ENCODE measurements at regions not wholly inside any gene's neighbourhood (a gene's known extent, or its start where the extent isn't known, plus 50 kb on each side); places are given as distances from the start of the nearest gene placed in this dataset.
"Not testable (repeated sequence)": the region's sequence is repeated elsewhere in the genome, so short reads cannot be mapped to it uniquely, and the experiment has no call there.

GRCh38 chr5:118354797-118355196, 633.5 kb downstream of the DTWD2 start:
- DNase-seq = no peak

- DNase-seq = no peak
Measured at GRCh38 chr5:118353970-118354369, 634.4 kb downstream of the DTWD2 start.

GRCh38 chr5:118336468-118336867, 651.9 kb downstream of the DTWD2 start:
- no peak for DNase-seq

GRCh38 chr5:118327389-118327788, 661.0 kb downstream of the DTWD2 start:
- DNase-seq = no peak

- no peak for DNase-seq
Measured at GRCh38 chr5:118326481-118327045, 661.8 kb downstream of the DTWD2 start.

GRCh38 chr5:118325931-118326330, 662.4 kb downstream of the DTWD2 start:
- no peak for DNase-seq

GRCh38 chr5:118323723-118324122, 664.6 kb downstream of the DTWD2 start:
- not testable (repeated sequence) for DNase-seq

GRCh38 chr5:118321081-118321480, 667.3 kb downstream of the DTWD2 start:
- DNase-seq = no peak

GRCh38 chr5:118320121-118320520, 668.2 kb downstream of the DTWD2 start:
- no peak for DNase-seq

- DNase-seq = no peak
Measured at GRCh38 chr5:118314931-118315330, 673.4 kb downstream of the DTWD2 start.

GRCh38 chr5:118311103-118311819, 677.1 kb downstream of the DTWD2 start:
- DNase-seq = no peak

- DNase-seq = no peak
Measured at GRCh38 chr5:118310401-118310800, 677.9 kb downstream of the DTWD2 start.

- no peak for DNase-seq
Measured at GRCh38 chr5:118303296-118303695, 685.1 kb downstream of the DTWD2 start.

GRCh38 chr5:118302786-118303185, 685.6 kb downstream of the DTWD2 start:
- DNase-seq = no peak

GRCh38 chr5:118301696-118302095, 686.7 kb downstream of the DTWD2 start:
- no peak for DNase-seq

GRCh38 chr5:118295045-118295444, 693.3 kb downstream of the DTWD2 start:
- DNase-seq = no peak

- DNase-seq = no peak
Measured at GRCh38 chr5:118293378-118293777, 695.0 kb downstream of the DTWD2 start.

- DNase-seq = no peak
Measured at GRCh38 chr5:118290204-118290603, 698.1 kb downstream of the DTWD2 start.

- not testable (repeated sequence) for DNase-seq
Measured at GRCh38 chr5:118284230-118284629, 704.1 kb downstream of the DTWD2 start.

GRCh38 chr5:118282480-118283038, 705.8 kb downstream of the DTWD2 start:
- not testable (repeated sequence) for DNase-seq

- DNase-seq = no peak
Measured at GRCh38 chr5:118279540-118280294, 708.6 kb downstream of the DTWD2 start.

- no peak for DNase-seq
Measured at GRCh38 chr5:118270526-118270925, 717.8 kb downstream of the DTWD2 start.

GRCh38 chr5:118258223-118258622, 730.1 kb downstream of the DTWD2 start:
- no peak for DNase-seq

GRCh38 chr5:118257066-118257465, 731.3 kb downstream of the DTWD2 start:
- no peak for DNase-seq
